SK-N-SH treated with all-trans-retinoic acid at 6 μM for 48 hours (cell line): ENCODE measurements at regions not wholly inside any gene's neighbourhood (a gene's known extent, or its start where the extent isn't known, plus 50 kb on each side); places are given as distances from the start of the nearest gene placed in this dataset.

Source experiments
- ARNTL ChIP-seq: fragments of 450-650 bp; formaldehyde crosslinking; IDR thresholded peaks from 2 replicates; pipeline ENCODE4 v1.5.0; 2020; ENCODE audit warnings: low read depth, mild to moderate bottlenecking, moderate library complexity, borderline replicate concordance
- CREB5 ChIP-seq: fragments of 250-450 bp; sonication (Bioruptor Pico); IDR thresholded peaks from 2 replicates; pipeline ENCODE4 v1.5.1; 2020; ENCODE audit warnings: low read depth, mild to moderate bottlenecking, moderate library complexity
- ESRRG ChIP-seq: fragments of 250-450 bp; sonication (Bioruptor Pico); IDR thresholded peaks from 2 replicates; pipeline ENCODE4 v1.6.1; 2021; ENCODE audit warnings: mild to moderate bottlenecking
- ISL1 ChIP-seq: fragments of 250-450 bp; sonication (Bioruptor Pico); IDR thresholded peaks from 2 replicates; pipeline ENCODE4 v2.1.2; 2022; ENCODE audit warnings: mild to moderate bottlenecking, moderate library complexity
- PATZ1 ChIP-seq: fragments of 250-450 bp; sonication (Bioruptor Pico); IDR thresholded peaks from 2 replicates; pipeline ENCODE4 v1.8.0; 2020; ENCODE audit warnings: mild to moderate bottlenecking, moderate library complexity, borderline replicate concordance
- POU6F1 ChIP-seq: fragments of 250-450 bp; sonication (Bioruptor Pico); IDR thresholded peaks from 2 replicates; pipeline ENCODE4 v1.8.0; 2021; ENCODE audit warnings: low read depth, mild to moderate bottlenecking, moderate library complexity, borderline replicate concordance
- PPARA ChIP-seq: fragments of 250-450 bp; sonication (Bioruptor Pico); IDR thresholded peaks from 2 replicates; pipeline ENCODE4 v1.5.0; 2020; ENCODE audit warnings: mild to moderate bottlenecking, borderline replicate concordance
- RARB ChIP-seq: fragments of 250-450 bp; sonication (Bioruptor Pico); IDR thresholded peaks from 2 replicates; pipeline ENCODE4 v1.8.0; 2021; ENCODE audit warnings: mild to moderate bottlenecking, moderate library complexity
- TCF4 ChIP-seq: fragments of 250-450 bp; sonication (Bioruptor Pico); IDR thresholded peaks from 2 replicates; pipeline ENCODE4 v1.8.0; 2021; ENCODE audit warnings: mild to moderate bottlenecking, moderate library complexity, borderline replicate concordance
- TSHZ2 ChIP-seq: fragments of 250-450 bp; sonication (Bioruptor Pico); IDR thresholded peaks from 2 replicates; pipeline ENCODE4 v1.5.0; 2020; ENCODE audit warnings: mild to moderate bottlenecking, moderate library complexity
- ZFP3 ChIP-seq: fragments of 250-450 bp; sonication (Bioruptor Pico); IDR thresholded peaks from 2 replicates; pipeline ENCODE4 v1.5.0; 2020; ENCODE audit warnings: mild to moderate bottlenecking, moderate library complexity
- ZFP30 ChIP-seq: fragments of 450-650 bp; formaldehyde crosslinking; IDR thresholded peaks from 2 replicates; pipeline ENCODE4 v1.5.0; 2022; ENCODE audit warnings: mild to moderate bottlenecking, moderate library complexity
- ZNF8 ChIP-seq: fragments of 450-650 bp; formaldehyde crosslinking; IDR thresholded peaks from 2 replicates; pipeline ENCODE4 v1.5.0; 2020; ENCODE audit warnings: mild to moderate bottlenecking, moderate library complexity

- TF ChIP-seq TSHZ2 (no peak), CREB5 (CRISPR knock-in tag) (no peak), POU6F1 (CRISPR knock-in tag) (no peak), RARB (CRISPR knock-in tag) (no peak), ARNTL (CRISPR knock-in tag) (no peak), ZFP30 (CRISPR knock-in tag) (no peak), ISL1 (CRISPR knock-in tag) (no peak), ZFP3 (no peak), ESRRG (no peak), TCF4 (no peak), PPARA (no peak), ZNF8 (CRISPR knock-in tag) (no peak), PATZ1 (CRISPR knock-in tag) (no peak)
Measured at GRCh38 chr11:15342163-15342562, 227.4 kb downstream of the INSC start.
